Upper lobe of right lung (tissue), 1 donor: ENCODE measurements at regions not wholly inside any gene's neighbourhood (a gene's known extent, or its start where the extent isn't known, plus 50 kb on each side); places are given as distances from the start of the nearest gene placed in this dataset.
"Not testable (repeated sequence)": the region's sequence is repeated elsewhere in the genome, so short reads cannot be mapped to it uniquely, and the experiment has no call there.

Source experiments
- ATAC-seq: fragments of 200-7000 bp; cut with Tn5 transposase; one replicate; pipeline ENCODE4 v1.9.1; 2020; ENCODE audit warnings: mild to moderate bottlenecking, moderate library complexity
- DNase-seq: peaks from one replicate; pipeline ENCODE4 v3.0.0-alpha.2; 2020
- H3K27ac ChIP-seq: fragments of 200-600 bp; one replicate; pipeline ENCODE4 v1.8.0; 2022
- H3K27me3 ChIP-seq: fragments of 200-600 bp; one replicate; pipeline ENCODE4 v1.8.0; 2022; ENCODE audit warnings: mild to moderate bottlenecking
- H3K36me3 ChIP-seq: fragments of 200-600 bp; one replicate; pipeline ENCODE4 v1.8.0; 2022
- H3K4me1 ChIP-seq: fragments of 200-600 bp; one replicate; pipeline ENCODE4 v1.8.0; 2022
- H3K4me3 ChIP-seq: fragments of 200-600 bp; one replicate; pipeline ENCODE4 v1.8.0; 2022; ENCODE audit warnings: mild to moderate bottlenecking
- H3K9me3 ChIP-seq: fragments of 200-600 bp; one replicate; pipeline ENCODE4 v1.8.0; 2022
- CTCF ChIP-seq: fragments of 200-600 bp; IDR thresholded peaks from one replicate; pipeline ENCODE4 v1.8.0; 2022; ENCODE audit warnings: antibody characterized with exemption
- intact Hi-C: fragments of 100-400 bp; cut with DNase I; formaldehyde crosslinking; loops from one replicate; pipeline ENCODE4 v1.11.0; 2022
- donor health status: DM: no; HTN: yes; CAD: no; lungs with severe emphysema.

- no peaks in the 10 kb centered on the region for H3K36me3 ChIP-seq
- H3K4me1 ChIP-seq: no peaks in the 10 kb centered on the region
- H3K27me3 ChIP-seq: no peaks in the 10 kb centered on the region
- DNase-seq (no peak), ATAC-seq (no peak)
- no peak overlapping the region for H3K27ac ChIP-seq
- H3K4me3 ChIP-seq: no peak overlapping the region
- intact Hi-C loops: no loop called here
- no peak for TF ChIP-seq CTCF
- no peaks in the 10 kb centered on the region for H3K9me3 ChIP-seq
Observed at GRCh38 chr17:62149961-62150360, 84.9 kb upstream of the MED13 start.

GRCh38 chr17:62147284-62147683, 82.2 kb upstream of the MED13 start:
- DNase-seq (no peak), ATAC-seq (no peak)
- no peaks in the 10 kb centered on the region for H3K36me3 ChIP-seq
- intact Hi-C loops: no loop called here
- H3K27ac ChIP-seq: no peak overlapping the region
- H3K9me3 ChIP-seq: no peaks in the 10 kb centered on the region
- H3K27me3 ChIP-seq: no peaks in the 10 kb centered on the region
- H3K4me1 ChIP-seq: no peaks in the 10 kb centered on the region
- no peak for TF ChIP-seq CTCF
- no peak overlapping the region for H3K4me3 ChIP-seq

GRCh38 chr17:62140836-62141235, 75.8 kb upstream of the MED13 start:
- intact Hi-C loops: no loop called here
- Histone ChIP-seq H3K4me3 (no peak overlapping the region), H3K4me1 (no peaks in the 10 kb centered on the region), H3K27ac (no peak overlapping the region), H3K27me3 (peaks cover 19% of the 10 kb centered on the region), H3K36me3 (no peaks in the 10 kb centered on the region), H3K9me3 (no peaks in the 10 kb centered on the region)
- no peak for ATAC-seq
- TF ChIP-seq CTCF: no peak
- DNase-seq: peak; percentile 65

- Histone ChIP-seq H3K9me3 (no peaks in the 10 kb centered on the region), H3K36me3 (no peaks in the 10 kb centered on the region), H3K4me1 (no peaks in the 10 kb centered on the region), H3K4me3 (no peak overlapping the region), H3K27me3 (peaks cover 19% of the 10 kb centered on the region), H3K27ac (no peak overlapping the region)
- intact Hi-C loops: no loop called here
- no peak for TF ChIP-seq CTCF
- DNase-seq (no peak), ATAC-seq (no peak)
Observed at GRCh38 chr17:62140376-62140775, 75.3 kb upstream of the MED13 start.

GRCh38 chr17:62139690-62140354, 74.7 kb upstream of the MED13 start:
- H3K4me1 ChIP-seq, H3K36me3 ChIP-seq, DNase-seq, ATAC-seq, H3K4me3 ChIP-seq, H3K27ac ChIP-seq, intact Hi-C loops, H3K9me3 ChIP-seq: not testable (repeated sequence)
- peaks cover 19% of the 10 kb centered on the region for H3K27me3 ChIP-seq

GRCh38 chr17:62139141-62139540, 74.1 kb upstream of the MED13 start:
- ATAC-seq: no peak
- Histone ChIP-seq H3K9me3 (no peaks in the 10 kb centered on the region), H3K27me3 (peaks cover 19% of the 10 kb centered on the region), H3K4me1 (no peaks in the 10 kb centered on the region), H3K36me3 (no peaks in the 10 kb centered on the region), H3K27ac (no peak overlapping the region), H3K4me3 (no peak overlapping the region)
- no peak for DNase-seq
- TF ChIP-seq CTCF: no peak
- intact Hi-C loops: no loop called here

GRCh38 chr17:62138676-62139121, 73.6 kb upstream of the MED13 start:
- H3K27ac ChIP-seq, H3K36me3 ChIP-seq, intact Hi-C loops, H3K9me3 ChIP-seq, H3K4me3 ChIP-seq, H3K4me1 ChIP-seq, DNase-seq: not testable (repeated sequence)
- peaks cover 19% of the 10 kb centered on the region for H3K27me3 ChIP-seq
- ATAC-seq: peak; percentile 39

- intact Hi-C loops, H3K4me1 ChIP-seq, H3K36me3 ChIP-seq, DNase-seq, H3K27ac ChIP-seq, H3K9me3 ChIP-seq, H3K4me3 ChIP-seq: not testable (repeated sequence)
- peak; percentile 5 for ATAC-seq
- H3K27me3 ChIP-seq: peaks cover 19% of the 10 kb centered on the region
Observed at GRCh38 chr17:62137734-62138624, 72.9 kb upstream of the MED13 start.
